Uterus (tissue), 3 donors: ENCODE measurements at regions not wholly inside any gene's neighbourhood (a gene's known extent, or its start where the extent isn't known, plus 50 kb on each side); places are given as distances from the start of the nearest gene placed in this dataset.

ENCODE experiments used
- DNase-seq, 2 donors: peaks; one replicate each; pipeline ENCODE4 v3.0.0-alpha.2; 2019 to 2020
- H3K27ac ChIP-seq, 2 donors: fragments of 200-600 bp; sonication (generic); 1 replicate in 1 of 2; 2 replicates in 1 of 2; pipeline ENCODE4 v1.5.1; 2016 to 2018
- H3K27me3 ChIP-seq, 2 donors: fragments of 200-600 bp; sonication (generic); one replicate each; pipeline ENCODE4 v1.5.1; 2018 to 2019; ENCODE audit warnings: control low read depth in 1 of 2
- H3K36me3 ChIP-seq, 2 donors: fragments of 200-600 bp; sonication (generic); one replicate each; pipeline ENCODE4 v1.5.1; 2019; ENCODE audit warnings: control low read depth in 1 of 2
- H3K4me1 ChIP-seq, 2 donors: fragments of 200-600 bp; sonication (generic); one replicate each; pipeline ENCODE4 v1.5.1; 2018 to 2019; ENCODE audit warnings: control low read depth in 1 of 2
- H3K4me3 ChIP-seq, 2 donors: fragments of 200-600 bp; sonication (generic); 1 replicate in 1 of 2; 2 replicates in 1 of 2; pipeline ENCODE4 v1.5.1; 2018 to 2019; ENCODE audit warnings: mild to moderate bottlenecking in 1 of 2
- H3K9me3 ChIP-seq, 2 donors: fragments of 200-600 bp; sonication (generic); one replicate each; pipeline ENCODE4 v1.5.1; 2019; ENCODE audit warnings: control low read depth in 1 of 2
- CTCF ChIP-seq, 4 experiments: fragments of 200-600 bp in 2 of 4; fragments of 450-650 bp in 2 of 4; sonication (generic) in 2 of 4; IDR thresholded peaks; one replicate each; pipeline ENCODE4 v1.5.1; 2016 to 2019; ENCODE audit warnings: antibody characterized with exemption in 4 of 4, mild to moderate bottlenecking in 2 of 4, moderate library complexity in 1 of 4
- POLR2A ChIP-seq, 2 donors: fragments of 450-650 bp; IDR thresholded peaks; one replicate each; pipeline ENCODE4 v1.6.1; 2016; ENCODE audit warnings: antibody characterized with exemption in 2 of 2, mild to moderate bottlenecking in 1 of 2, moderate library complexity in 1 of 2
- intact Hi-C: fragments of 100-400 bp; cut with DNase I; formaldehyde crosslinking; loops from one replicate; pipeline ENCODE4 v1.15.1; 2023; ENCODE audit warnings: low total_unique reads
- donor health status: DM: yes; HTN: yes; CAD: no.

- peak overlapping the region; percentile 70 to 84 for H3K27ac ChIP-seq
- H3K36me3 ChIP-seq: no peaks in the 10 kb centered on the region
- no peaks in the 10 kb centered on the region for H3K9me3 ChIP-seq
- intact Hi-C loops: no loop called here
- H3K4me1 ChIP-seq: peaks cover 0 to 12% of the 10 kb centered on the region in 2 donors
- no peak for TF ChIP-seq POLR2A (IDR thresholded peaks at IDR 0.05)
- no peak for TF ChIP-seq CTCF (IDR thresholded peaks at IDR 0.05)
- no peaks in the 10 kb centered on the region for H3K27me3 ChIP-seq
- no peak for DNase-seq
- no peak overlapping the region for H3K4me3 ChIP-seq
Measured at GRCh38 chr5:90134381-90134780, 275.2 kb downstream of the CETN3 start.

GRCh38 chr5:90133941-90134340 lies 275.6 kb downstream of the CETN3 start:
- intact Hi-C loops: no loop called here
- peaks cover 0 to 12% of the 10 kb centered on the region in 2 donors for H3K4me1 ChIP-seq
- H3K27ac ChIP-seq: peak overlapping the region; percentile 70 to 84
- no peaks in the 10 kb centered on the region for H3K27me3 ChIP-seq
- no peak overlapping the region for H3K4me3 ChIP-seq
- TF ChIP-seq CTCF (IDR thresholded peaks at IDR 0.05) (no peak), POLR2A (IDR thresholded peaks at IDR 0.05) (no peak)
- DNase-seq: no peak
- no peaks in the 10 kb centered on the region for H3K36me3 ChIP-seq
- H3K9me3 ChIP-seq: no peaks in the 10 kb centered on the region

GRCh38 chr5:90131383-90132133 lies 278.0 kb downstream of the CETN3 start:
- DNase-seq: no peak
- H3K4me3 ChIP-seq: no peak overlapping the region
- intact Hi-C loops: no loop called here
- no peaks in the 10 kb centered on the region for H3K27me3 ChIP-seq
- TF ChIP-seq POLR2A (IDR thresholded peaks at IDR 0.05) (no peak), CTCF (IDR thresholded peaks at IDR 0.05) (no peak)
- H3K36me3 ChIP-seq: no peaks in the 10 kb centered on the region
- H3K27ac ChIP-seq: peak overlapping the region; percentile 22 to 42
- peaks cover 0 to 12% of the 10 kb centered on the region in 2 donors for H3K4me1 ChIP-seq
- no peaks in the 10 kb centered on the region for H3K9me3 ChIP-seq

GRCh38 chr5:90128551-90128950 lies 281.0 kb downstream of the CETN3 start:
- TF ChIP-seq CTCF (IDR thresholded peaks at IDR 0.05): no peak
- intact Hi-C loops: no loop called here
- Histone ChIP-seq H3K4me3 (no peak overlapping the region), H3K27ac (no peak overlapping the region), H3K36me3 (no peaks in the 10 kb centered on the region), H3K4me1 (no peaks in the 10 kb centered on the region), H3K27me3 (no peaks in the 10 kb centered on the region), H3K9me3 (no peaks in the 10 kb centered on the region)
- no peak for DNase-seq

- no peaks in the 10 kb centered on the region for H3K4me1 ChIP-seq
- no peak for DNase-seq
- H3K36me3 ChIP-seq: no peaks in the 10 kb centered on the region
- TF ChIP-seq POLR2A (IDR thresholded peaks at IDR 0.05) (no peak), CTCF (IDR thresholded peaks at IDR 0.05) (no peak)
- no peak overlapping the region for H3K27ac ChIP-seq
- no peaks in the 10 kb centered on the region for H3K9me3 ChIP-seq
- intact Hi-C loops: no loop called here
- H3K4me3 ChIP-seq: no peak overlapping the region
- H3K27me3 ChIP-seq: no peaks in the 10 kb centered on the region
Measured at GRCh38 chr5:90119531-90119971, 290.0 kb downstream of the CETN3 start.
